COLO668 (cell line): ENCODE measurements at regions not wholly inside any gene's neighbourhood (a gene's known extent, or its start where the extent isn't known, plus 50 kb on each side); places are given as distances from the start of the nearest gene placed in this dataset.
"Not testable (repeated sequence)": the region's sequence is repeated elsewhere in the genome, so short reads cannot be mapped to it uniquely, and the experiment has no call there.

ENCODE experiments used
- DNase-seq: peaks from one replicate; lab custom pipeline; 2025; ENCODE audit not compliant: unreplicated experiment; lab: John Stamatoyannopoulos, UW

DNA sequence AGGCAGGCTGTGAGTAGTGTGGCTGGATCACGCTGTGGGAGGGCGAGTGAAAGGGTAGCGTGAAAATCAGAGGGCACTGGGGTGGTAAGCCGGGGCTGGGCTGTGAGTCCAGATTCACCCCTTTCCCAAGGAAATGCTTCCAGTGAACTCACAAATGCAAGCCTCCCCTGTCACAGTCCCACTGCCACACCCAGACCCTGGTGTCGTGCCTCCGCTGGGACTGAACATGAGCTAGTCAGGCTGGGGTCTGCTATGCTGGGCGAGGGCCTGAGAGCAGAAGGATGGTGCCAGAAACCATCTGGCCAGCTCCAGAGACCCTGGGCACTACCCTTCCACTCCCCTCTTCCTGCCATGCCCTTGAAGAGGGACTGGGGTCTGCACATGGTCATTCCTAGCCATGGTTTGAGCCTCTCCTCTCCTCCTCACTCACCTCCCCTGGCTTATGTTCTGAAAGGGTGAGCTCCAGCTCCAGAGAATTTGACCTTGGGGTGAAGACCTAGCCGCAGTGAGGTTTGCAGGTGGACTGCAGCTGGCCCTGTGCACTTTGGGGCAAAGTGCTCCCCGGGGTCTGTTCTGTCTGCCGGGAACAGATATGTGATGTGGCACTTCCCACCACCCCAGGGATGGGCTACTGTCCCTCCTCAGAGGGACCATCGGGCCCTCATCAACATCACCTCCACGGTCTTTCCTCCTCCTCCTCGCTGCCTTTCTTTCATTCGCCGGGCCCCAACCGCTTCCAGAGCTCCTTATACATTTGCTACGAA lies 365.6 kb downstream of the RPS6KC1 start:
- DNase-seq: no peak

DNA sequence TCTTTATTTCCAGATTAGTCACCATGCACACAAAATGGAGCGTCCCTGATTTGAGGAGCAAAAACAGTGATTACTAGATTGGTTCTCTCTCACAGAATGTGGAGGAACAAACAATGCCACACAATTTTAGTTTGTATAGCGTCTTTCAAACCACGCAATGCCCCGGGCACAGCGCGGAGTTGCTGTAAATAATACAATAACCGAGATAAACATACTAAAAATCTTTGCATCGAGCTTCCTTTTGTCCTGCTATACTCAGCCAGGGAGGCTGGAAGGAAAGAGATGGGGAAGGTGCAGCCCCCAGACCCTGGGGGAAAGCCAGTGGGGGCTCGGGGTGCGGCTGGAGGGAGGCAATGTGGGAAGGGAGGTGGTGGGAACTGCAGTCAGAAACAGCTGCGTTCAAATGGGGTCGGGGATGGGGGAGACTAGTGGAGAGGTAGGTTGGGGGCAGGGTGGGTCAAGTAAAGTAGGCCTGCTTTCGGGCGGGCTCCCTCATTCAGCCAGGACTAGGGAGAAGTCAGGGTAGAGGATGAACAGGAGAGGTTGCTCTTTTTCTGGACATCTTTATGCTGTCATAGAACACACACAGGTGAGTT lies 366.3 kb downstream of the RPS6KC1 start:
- no peak for DNase-seq

DNA sequence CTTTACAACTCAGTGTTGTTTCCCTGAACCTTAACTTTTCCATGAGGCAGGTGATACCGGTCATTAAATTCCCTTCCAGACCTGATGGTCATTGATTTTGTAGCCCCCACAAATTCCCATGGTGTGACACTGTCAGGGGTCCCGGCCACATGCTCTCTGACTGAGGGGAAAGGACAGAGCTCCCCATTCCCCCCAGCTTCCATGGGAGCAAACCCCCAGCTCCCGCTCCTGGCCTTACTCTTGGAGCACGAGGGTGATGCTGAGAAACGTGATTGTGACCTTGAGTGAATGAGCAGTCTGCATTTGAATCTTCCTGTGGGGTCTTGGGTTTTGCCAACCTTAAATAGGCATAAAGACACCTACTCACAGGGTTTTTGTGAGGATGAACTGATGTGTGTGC lies 366.8 kb downstream of the RPS6KC1 start:
- no peak for DNase-seq

DNA sequence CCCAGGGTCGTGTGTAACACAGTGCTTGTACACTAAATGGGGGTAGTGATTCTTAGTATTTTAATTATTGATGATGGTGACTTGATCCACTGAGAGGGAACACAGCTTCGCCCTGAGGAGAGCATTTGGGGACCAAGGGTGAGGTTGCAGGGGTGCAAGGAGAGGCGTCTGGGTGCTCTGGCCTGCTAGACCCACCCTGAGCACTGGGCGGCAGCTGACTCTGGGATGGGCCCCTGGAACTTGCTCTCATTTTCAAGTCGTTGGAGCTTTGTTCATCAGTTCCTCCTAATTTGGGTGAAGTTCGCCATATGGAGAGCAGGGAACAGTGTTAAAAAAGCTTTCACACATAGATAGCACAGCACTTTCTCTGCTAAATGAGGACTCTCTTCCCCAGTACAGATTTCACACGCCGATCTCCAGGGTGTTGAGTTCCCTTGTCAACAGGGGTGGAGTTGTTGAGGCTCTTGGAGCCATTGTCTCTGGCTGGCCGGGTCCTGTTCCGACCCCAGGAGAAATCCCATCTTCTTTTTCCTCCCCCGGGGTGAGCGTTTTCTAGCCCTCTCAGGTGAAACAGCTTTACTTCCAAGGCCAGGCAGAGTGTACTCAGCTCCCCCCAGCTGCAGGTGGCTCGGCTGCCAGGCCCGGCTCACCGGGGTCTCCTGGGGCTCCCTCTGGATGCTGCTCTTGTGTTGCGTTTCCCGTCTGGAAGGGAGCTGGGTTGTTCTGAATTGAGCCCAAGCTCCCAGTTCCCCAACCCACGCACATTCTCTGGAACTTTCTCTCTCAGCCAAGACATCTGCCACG lies 367.4 kb downstream of the RPS6KC1 start:
- no peak for DNase-seq

DNA sequence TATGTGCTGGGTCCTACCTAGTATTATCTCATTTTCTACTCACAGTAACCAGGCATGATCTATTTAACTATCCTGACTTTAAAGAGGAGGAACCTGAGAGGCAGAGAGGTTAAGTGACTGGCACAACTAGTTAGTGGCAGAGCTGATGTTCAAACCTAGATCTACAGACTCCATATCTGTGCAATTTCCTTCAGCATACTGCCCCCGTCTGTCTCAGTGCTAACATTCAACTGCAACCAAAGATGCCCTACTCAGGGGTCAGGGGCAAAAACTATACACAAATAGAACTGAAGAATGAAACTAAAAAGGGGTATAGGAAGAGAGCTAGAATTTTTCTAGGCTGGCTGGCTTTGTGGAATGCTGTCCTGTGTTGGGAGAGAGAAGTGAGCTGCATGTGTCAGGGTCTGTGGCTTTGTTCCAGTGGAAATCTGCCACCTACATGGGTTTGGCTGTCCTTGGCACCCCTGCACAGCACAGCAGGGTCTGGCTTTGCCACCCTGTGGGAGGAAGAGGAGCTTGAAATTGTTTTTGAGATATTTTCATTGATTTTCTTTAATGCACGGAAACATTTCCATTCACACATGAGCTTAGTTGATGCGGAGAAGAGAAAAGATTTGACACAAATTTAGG lies 368.5 kb downstream of the RPS6KC1 start:
- DNase-seq: no peak

DNA sequence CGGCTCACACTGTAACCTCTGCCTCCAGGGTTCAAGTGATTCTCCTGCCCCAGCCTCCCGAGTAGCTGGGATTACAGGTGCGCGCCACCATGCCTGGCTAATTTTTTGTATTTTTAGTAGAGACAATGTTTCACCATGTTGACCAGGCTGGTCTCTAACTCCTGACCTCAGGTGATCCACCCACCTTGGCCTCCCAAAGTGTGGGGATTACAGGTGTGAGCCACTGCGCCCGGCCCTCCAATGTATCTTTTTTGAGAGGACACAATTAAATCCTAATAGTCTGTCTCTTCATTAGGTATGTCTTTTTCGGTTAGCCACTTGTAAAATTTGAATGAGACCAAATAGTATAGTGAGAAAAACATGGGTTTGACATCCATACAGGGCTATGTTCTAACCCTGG lies 370.1 kb downstream of the RPS6KC1 start:
- DNase-seq: not testable (repeated sequence)

DNA sequence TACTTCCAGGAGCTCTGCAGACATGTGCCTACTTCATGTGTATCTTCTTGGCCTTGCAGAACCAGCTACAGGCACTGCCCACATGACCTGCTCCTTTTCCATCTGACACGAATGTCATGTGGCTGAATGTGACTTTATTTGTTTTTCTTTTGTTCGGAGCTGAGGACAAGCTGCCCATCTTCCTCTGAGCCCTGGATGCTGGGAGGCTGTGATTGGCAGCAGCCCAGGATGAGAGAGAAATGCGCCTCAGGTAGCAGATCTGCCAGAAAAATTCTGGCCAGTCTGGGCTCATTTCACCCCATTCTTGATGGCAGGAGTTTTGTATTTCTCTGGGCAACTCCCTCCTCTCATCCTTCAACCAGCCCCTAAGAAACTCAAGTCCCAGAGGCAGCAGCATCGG lies 372.0 kb downstream of the RPS6KC1 start:
- no peak for DNase-seq

DNA sequence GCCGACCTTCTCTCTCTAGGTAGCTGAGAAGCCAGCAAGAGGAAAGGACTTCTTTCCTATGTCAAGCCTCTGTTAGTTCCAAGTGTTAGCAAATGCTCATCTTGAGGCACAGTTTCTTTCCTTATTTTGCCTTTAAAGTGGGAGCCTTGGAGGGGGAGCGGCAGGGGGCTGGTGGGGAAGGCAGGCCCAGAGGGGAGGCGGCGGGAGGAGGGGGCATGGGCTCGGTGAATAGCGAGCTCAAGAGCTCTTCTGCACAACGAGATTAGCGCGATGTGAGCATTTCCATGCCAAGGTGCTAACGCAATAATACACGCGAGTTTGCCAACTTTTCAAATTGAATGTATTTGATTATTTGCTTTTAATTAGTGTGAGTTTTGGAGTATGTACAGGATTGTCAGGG lies 372.6 kb downstream of the RPS6KC1 start:
- DNase-seq: no peak

DNA sequence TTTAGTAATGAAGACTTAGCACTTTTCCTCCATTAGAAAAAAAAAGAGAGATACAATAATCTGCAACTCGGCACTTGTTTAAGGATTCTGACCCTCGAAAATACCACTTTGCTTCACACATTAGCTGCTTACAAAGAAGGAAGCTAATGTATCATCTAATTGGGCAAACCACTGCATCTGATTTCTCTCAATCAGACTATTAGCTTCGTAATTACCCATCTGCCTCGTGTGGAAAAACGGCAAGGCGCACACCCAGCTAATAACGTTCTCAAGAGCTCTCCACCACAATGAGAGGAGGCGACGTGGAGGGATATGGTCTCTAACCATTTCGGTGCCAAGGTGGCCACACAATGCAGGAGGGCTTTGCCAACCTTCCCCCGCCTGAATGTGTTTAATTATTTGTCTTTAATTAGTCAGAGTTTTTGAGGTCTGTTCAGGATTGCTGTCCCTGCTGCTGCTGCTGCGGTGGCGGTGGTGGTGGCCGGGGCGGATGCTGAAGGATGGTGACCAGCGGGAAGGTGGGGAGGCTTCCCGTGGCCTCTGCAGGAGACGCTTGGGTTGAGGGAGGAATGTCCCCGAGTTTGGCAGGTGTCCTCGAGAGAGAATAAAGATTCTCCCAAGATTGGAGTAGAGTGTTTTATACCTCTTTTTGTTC lies 374.5 kb downstream of the RPS6KC1 start:
- no peak for DNase-seq

DNA sequence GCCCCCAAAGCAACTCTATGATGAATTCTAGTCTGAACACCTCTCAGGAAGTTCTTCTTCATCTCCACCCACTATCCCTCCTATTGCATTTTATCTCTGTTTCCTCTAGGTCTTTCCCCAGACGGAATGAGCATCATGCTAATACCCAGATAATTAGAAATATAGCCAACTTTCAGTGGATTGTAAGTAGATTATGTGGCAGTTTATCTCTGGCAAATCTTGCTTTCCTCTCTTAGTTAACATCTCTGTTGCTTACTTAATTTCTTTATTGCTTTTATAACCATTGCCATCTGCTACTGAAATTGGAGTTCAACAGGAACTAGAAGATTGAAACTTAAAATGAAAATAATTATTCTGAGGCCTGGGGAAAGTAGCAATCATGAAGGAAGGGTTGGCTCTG lies 378.6 kb downstream of the RPS6KC1 start:
- DNase-seq: no peak

DNA sequence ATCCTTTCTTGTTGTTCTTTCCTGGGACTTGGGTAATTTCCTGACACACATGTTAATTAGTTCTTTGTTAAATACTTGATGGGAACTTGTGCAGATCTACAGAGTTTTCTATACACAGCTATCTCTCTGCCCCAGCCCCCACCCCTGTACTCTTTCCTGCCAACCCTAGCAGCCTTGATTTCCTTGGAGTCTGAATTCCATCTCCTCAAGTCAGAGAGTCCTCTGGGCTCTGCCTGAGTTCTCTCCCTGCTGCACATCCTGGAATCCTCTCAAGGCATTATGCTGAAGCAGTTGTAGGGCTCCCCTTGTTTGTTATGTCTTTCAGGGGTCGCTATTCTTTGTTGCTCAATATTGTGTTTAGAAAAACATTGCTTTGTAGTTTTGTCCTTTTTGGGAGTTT lies 384.7 kb downstream of the RPS6KC1 start:
- no peak for DNase-seq

DNA sequence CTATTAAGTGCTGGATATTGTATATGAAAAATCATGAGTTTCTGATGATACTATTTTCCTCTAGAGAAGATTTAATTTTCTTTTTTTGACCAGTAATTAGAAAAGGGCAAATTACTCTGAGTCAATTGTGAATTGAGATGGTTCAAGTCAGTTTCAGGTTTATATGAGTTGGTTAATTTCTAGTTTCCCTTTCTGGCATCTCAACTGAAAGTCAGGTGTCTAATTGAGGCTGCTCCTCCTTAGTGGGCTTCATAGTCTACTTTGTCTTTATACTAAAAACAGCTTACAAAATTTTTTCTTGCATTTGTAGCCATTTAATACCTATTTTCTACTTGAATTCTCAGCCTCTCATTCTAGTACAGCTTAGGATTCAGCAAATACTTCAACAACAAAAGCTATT lies 387.3 kb downstream of the RPS6KC1 start:
- DNase-seq: no peak

DNA sequence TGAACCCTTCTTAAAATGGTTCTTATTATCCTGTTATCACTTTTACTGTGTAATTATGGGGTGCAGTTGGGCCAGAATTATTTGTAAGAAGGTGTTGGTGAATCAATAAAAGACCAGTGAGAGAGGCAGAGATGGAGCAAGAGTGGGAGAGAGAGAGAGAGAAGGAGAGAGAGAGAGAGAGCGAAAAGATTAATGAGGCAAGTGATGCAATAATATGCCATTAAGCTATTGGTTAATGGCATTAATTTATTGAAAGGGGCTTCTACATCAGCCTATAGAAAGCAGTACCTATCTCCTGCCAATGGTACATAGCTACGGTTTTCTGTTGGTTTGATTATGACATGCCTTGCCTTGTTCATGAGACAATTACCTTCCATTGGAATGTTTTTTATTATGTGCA lies 388.7 kb downstream of the RPS6KC1 start:
- DNase-seq: no peak

DNA sequence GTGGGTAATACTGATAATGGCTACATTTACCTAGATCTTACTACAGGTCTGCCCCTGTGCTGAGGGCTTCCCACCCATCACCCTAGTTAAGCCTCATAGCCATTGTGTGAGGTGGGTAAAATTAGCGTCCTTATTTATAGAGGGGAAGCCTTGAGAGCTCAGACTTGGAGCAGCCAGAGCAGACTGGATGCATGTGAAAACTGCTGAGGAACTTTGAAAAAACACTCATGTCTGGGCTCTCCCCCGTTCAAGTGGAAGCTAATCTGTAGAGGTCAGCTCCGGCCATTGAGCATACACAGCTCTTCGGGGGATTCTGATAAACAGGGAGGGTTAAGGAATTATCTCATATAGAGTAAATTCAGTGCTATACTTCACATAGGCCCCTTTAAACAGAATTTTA lies 389.7 kb downstream of the RPS6KC1 start:
- no peak for DNase-seq

DNA sequence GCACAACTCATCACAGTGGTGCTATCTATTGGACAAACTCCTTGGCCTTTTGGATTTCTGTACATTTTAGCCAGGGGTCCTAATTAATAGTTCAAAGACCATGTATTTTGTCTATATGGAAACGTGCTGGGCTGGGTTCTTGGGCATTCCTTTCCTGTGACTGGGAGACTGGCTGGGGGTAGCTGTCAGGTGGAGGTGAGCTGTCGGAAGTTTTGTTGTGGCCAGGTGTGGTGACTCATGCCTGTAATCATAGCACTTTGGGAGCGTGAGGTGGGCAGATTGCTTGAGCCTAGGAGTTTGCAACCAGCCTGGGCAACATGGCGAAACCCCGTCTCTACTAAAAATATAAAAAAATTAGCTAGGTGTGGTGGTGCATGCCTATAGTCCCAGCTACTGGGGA lies 392.4 kb downstream of the RPS6KC1 start:
- no peak for DNase-seq

DNA sequence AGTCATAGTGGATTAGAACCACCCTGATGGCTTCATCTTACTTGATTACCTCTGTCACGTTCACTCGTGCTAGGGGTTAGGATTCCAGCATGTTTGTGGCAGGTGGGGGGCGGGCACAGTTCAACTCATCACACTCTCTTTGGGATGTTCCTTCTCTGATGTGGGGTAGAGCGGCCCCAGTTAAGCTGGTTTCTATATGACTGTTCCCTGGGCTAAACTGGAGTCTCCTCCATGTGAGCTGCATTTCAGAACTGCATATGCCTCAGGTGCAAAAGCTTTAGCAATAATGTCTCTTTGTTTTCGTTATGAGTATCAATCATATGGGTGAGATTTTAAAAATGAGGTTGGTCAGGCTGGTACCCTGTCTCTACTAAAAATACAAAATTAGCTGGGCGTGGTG lies 393.2 kb downstream of the RPS6KC1 start:
- no peak for DNase-seq

DNA sequence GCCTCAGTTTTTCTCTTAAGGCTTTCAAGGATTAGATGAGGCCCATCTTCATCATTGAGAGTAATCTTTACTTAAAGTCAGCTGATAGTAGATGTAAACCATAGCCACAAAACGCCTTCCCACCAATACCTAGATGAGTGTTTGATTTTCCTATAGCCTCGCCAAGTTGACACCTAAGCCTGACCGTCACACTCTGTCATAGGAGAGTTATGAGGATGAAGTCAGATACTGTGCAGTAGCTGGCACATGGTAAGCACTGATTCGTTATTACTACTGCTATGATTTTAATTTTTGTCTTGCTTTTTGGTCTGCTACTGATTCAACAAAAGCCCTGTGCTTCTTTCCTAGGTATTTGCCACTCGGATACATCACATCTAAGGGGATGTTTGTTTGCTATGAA lies 395.5 kb downstream of the RPS6KC1 start:
- DNase-seq: no peak

DNA sequence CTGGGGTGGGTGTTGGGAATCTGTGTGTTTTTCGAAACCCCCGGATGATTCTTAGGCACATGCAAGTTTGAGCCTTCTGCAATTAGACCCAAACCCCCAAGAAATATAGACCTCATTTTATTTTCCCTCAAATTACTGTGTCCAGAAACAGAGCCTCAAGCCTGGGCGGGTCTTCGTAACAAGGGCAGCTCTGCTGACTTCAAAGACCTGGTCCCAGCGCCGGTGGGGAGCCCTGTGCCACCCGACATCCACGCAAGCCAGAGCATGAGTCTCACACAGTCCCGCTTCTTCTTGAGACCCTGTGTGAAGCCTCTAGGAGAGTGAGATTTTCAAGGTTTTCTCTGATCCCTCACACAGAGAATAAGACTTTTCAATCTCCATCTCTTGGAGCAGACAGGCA lies 397.3 kb downstream of the RPS6KC1 start:
- no peak for DNase-seq

DNA sequence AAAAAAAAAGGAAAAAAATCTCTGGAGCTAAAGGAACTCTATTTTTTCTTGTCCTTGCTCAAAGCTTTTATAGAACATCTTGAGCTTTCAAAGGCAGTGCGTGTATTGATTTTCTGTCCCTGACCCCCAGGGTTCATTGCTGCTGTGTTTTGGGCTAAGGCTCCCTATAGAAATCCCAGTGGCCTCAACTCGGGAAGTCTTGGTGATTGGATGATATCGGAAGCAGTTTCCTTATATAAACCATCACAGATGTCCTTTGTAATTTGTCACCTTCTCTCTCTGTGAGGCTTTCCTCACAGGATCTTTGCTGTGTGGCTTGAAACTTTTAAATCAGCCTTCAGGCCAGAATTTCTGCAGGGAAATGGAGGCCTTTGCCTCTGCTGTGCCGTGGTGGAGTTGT lies 397.7 kb downstream of the RPS6KC1 start:
- DNase-seq: no peak

DNA sequence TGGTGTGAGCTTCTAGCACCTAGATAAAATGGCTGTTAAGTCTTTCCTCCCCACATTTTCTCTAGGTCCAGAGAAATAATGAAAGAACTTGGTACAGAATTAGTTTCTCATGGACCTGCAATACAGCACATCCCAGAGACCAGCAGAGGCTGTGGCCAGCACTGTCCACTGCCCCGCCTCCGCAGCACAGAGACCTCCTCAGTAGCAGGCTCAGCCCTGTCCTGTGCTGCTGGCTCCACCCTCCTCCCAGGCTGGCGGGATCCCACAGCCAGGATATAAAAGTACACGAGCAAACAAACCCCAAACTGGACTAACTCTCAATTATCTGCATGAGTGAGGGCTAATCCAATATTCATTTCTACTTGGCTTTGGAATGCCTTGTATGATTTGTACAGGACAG lies 401.5 kb downstream of the RPS6KC1 start:
- DNase-seq: no peak

DNA sequence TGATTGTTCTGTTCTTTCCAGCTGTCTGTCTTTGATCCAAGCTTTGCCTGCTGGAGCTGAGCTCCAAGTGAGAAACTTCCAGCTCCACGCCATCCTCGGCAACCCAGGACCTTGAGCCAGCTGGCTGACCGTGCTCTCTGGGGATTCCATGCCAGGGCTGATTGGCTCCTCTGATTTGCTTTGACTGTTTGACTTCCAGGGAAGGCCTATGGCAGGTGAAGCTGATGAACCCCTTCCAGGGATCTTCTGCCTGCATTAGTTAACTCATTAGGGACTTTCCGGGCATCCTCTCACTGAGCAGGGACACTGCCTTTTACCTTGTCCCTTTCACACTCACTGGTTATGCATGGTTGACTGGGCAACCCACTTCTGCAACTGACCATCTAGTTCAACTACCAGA lies 406.1 kb downstream of the RPS6KC1 start:
- no peak for DNase-seq
